BJ (cell line): ENCODE measurements at regions not wholly inside any gene's neighbourhood (a gene's known extent, or its start where the extent isn't known, plus 50 kb on each side); places are given as distances from the start of the nearest gene placed in this dataset.

Experiments
- CTCF ChIA-PET: fragments of 350-600 bp; formaldehyde crosslinking; extraction: SDS; loops from one replicate; lab custom pipeline; 2021; ENCODE audit warnings: antibody characterized with exemption, inconsistent platforms; lab: Yijun Ruan, JAX
- POLR2A ChIA-PET: fragments of 300-600 bp; sonication (Branson Sonifier 250); formaldehyde crosslinking; extraction: SDS; loops from one replicate; lab custom pipeline; 2021; ENCODE audit warnings: antibody characterized with exemption; lab: Charles Lee
- DNase-seq: peaks from one replicate; pipeline ENCODE4 v3.0.0-alpha.2; 2011; ENCODE audit warnings: low read depth
- H3K27me3 ChIP-seq: 2 replicates; pipeline ENCODE4 v1.6.0; 2011; ENCODE audit warnings: low read length; ENCODE audit not compliant: control insufficient read depth, insufficient read depth
- H3K36me3 ChIP-seq: 2 replicates; pipeline ENCODE4 v1.5.1; 2011; ENCODE audit warnings: low read length; ENCODE audit not compliant: control insufficient read depth, insufficient read depth
- H3K4me3 ChIP-seq: 2 replicates; pipeline ENCODE4 v1.5.1; 2011; ENCODE audit warnings: low read depth, mild to moderate bottlenecking, control low read depth, low read length
- CTCF ChIP-seq: IDR thresholded peaks from 2 replicates; pipeline ENCODE4 v1.5.1; 2011; ENCODE audit warnings: low read depth, mild to moderate bottlenecking, control low read depth, inconsistent platforms, low read length, moderate library complexity; ENCODE audit not compliant: insufficient read depth

- no peaks in the 10 kb centered on the region for H3K36me3 ChIP-seq
- ChIA-PET CTCF (no interaction called here), POLR2A (no interaction called here)
- H3K27me3 ChIP-seq: no peaks in the 10 kb centered on the region
- H3K4me3 ChIP-seq: no peak overlapping the region
- no peak for TF ChIP-seq CTCF
- DNase-seq: no peak
Measured at GRCh38 chr6:141914646-141915045, 218.1 kb upstream of the GJE1 start.

GRCh38 chr6:141906569-141907080, 226.1 kb upstream of the GJE1 start:
- Histone ChIP-seq H3K36me3 (no peaks in the 10 kb centered on the region), H3K4me3 (no peak overlapping the region), H3K27me3 (no peaks in the 10 kb centered on the region)
- ChIA-PET CTCF (no interaction called here), POLR2A (no interaction called here)
- no peak for DNase-seq
- no peak for TF ChIP-seq CTCF

- Histone ChIP-seq H3K27me3 (no peaks in the 10 kb centered on the region), H3K36me3 (no peaks in the 10 kb centered on the region), H3K4me3 (no peak overlapping the region)
- no peak for TF ChIP-seq CTCF
- ChIA-PET POLR2A (no interaction called here), CTCF (no interaction called here)
- DNase-seq: no peak
Measured at GRCh38 chr6:141890661-141891060, 242.1 kb upstream of the GJE1 start.

- Histone ChIP-seq H3K4me3 (no peak overlapping the region), H3K27me3 (no peaks in the 10 kb centered on the region), H3K36me3 (no peaks in the 10 kb centered on the region)
- no peak for TF ChIP-seq CTCF
- no peak for DNase-seq
- ChIA-PET CTCF (no interaction called here), POLR2A (no interaction called here)
Measured at GRCh38 chr6:141884850-141885249, 247.9 kb upstream of the GJE1 start.

GRCh38 chr6:141878686-141879085, 254.0 kb upstream of the GJE1 start:
- Histone ChIP-seq H3K27me3 (no peaks in the 10 kb centered on the region), H3K4me3 (no peak overlapping the region), H3K36me3 (no peaks in the 10 kb centered on the region)
- no peak for TF ChIP-seq CTCF
- POLR2A ChIA-PET: no interaction called here
- CTCF ChIA-PET: no interaction called here
- DNase-seq: no peak
